ENCODE measurements at regions not wholly inside any gene's neighbourhood (a gene's known extent, or its start where the extent isn't known, plus 50 kb on each side); places are given as distances from the start of the nearest gene placed in this dataset.
"Not testable (repeated sequence)": the region's sequence is repeated elsewhere in the genome, so short reads cannot be mapped to it uniquely, and the experiment has no call there.

GRCh38 chrX:63275127-63275526 lies 76.0 kb downstream of the SPIN4 start:
- H3K4me3 ChIP-seq (ENCODE audit: low read depth, low read length), result no peak overlapping the region
- no peak for DNase-seq (ENCODE audit: low read depth)
- TF ChIP-seq, protein P1, sequence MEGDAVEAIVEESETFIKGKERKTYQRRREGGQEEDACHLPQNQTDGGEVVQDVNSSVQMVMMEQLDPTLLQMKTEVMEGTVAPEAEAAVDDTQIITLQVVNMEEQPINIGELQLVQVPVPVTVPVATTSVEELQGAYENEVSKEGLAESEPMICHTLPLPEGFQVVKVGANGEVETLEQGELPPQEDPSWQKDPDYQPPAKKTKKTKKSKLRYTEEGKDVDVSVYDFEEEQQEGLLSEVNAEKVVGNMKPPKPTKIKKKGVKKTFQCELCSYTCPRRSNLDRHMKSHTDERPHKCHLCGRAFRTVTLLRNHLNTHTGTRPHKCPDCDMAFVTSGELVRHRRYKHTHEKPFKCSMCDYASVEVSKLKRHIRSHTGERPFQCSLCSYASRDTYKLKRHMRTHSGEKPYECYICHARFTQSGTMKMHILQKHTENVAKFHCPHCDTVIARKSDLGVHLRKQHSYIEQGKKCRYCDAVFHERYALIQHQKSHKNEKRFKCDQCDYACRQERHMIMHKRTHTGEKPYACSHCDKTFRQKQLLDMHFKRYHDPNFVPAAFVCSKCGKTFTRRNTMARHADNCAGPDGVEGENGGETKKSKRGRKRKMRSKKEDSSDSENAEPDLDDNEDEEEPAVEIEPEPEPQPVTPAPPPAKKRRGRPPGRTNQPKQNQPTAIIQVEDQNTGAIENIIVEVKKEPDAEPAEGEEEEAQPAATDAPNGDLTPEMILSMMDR (IDR thresholded peaks at IDR 0.05; ENCODE audit: insufficient read depth, low read depth, low read length), result peak; percentile 38

DNA sequence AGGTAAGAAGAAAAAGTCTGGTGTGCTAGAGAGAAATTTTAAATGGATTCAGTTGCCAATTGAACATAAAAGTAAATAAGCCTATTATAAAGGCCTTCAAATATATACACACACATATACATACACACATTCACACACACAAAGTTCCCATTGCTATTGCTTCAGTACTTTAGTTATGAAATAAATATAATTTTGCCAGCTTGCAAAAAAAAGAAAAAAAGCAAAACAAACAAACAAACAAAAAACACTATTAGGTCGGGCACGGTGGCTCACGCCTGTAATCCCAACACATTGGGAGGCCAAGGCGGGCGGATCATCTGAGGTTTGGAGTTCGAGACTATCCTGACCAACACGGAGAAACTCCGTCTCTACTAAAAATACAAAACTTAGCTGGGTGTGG lies 80.3 kb downstream of the SPIN4 start:
- TF ChIP-seq, protein P1 (IDR thresholded peaks at IDR 0.05; ENCODE audit: insufficient read depth, low read depth, low read length), result no peak
- no peak overlapping the region for H3K4me3 ChIP-seq (ENCODE audit: low read depth, low read length)
- no peak for DNase-seq (ENCODE audit: low read depth)

GRCh38 chrX:63258144-63258543 lies 93.0 kb downstream of the SPIN4 start:
- DNase-seq (ENCODE audit: low read depth), result no peak
- TF ChIP-seq, protein P1 (IDR thresholded peaks at IDR 0.05; ENCODE audit: insufficient read depth, low read depth, low read length), result no peak
- H3K4me3 ChIP-seq (ENCODE audit: low read depth, low read length), result no peak overlapping the region

- H3K4me3 ChIP-seq (ENCODE audit: low read depth, low read length), result no peak overlapping the region
- peak; percentile 80 for DNase-seq (ENCODE audit: low read depth)
- TF ChIP-seq, protein P1 (IDR thresholded peaks at IDR 0.05; ENCODE audit: insufficient read depth, low read depth, low read length), result peak; percentile 95
These were observed 100.8 kb downstream of the SPIN4 start for GRCh38 chrX:63250253-63250868.

- H3K4me3 ChIP-seq (ENCODE audit: low read depth, low read length); DNase-seq (ENCODE audit: low read depth): not testable (repeated sequence)
These were observed 108.4 kb downstream of the SPIN4 start for GRCh38 chrX:63242689-63243088.

DNA sequence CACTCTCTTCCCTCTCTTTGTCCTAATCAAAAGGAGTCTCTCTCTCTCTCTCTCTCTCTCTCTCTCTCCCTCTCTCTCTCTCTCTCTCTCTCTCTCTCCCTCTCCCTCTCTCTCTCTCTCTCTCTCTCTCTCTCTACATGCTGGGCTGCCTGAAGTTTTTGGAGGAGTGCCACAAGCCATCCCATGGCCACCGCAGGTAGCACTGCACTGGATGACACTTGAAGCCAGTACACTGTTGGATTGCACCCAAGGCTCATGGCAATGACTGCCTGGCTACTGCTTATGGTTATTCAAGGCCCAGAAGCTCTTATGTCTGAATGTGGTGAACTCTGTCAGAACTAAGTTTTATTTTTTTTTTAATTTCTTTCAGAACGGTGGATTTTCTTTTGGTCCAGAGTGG lies 115.2 kb downstream of the SPIN4 start:
- not testable (repeated sequence) for DNase-seq (ENCODE audit: low read depth); H3K4me3 ChIP-seq (ENCODE audit: low read depth, low read length)

GRCh38 chrX:63233013-63233412 lies 118.1 kb downstream of the SPIN4 start:
- DNase-seq (ENCODE audit: low read depth); H3K4me3 ChIP-seq (ENCODE audit: low read depth, low read length): not testable (repeated sequence)

DNA sequence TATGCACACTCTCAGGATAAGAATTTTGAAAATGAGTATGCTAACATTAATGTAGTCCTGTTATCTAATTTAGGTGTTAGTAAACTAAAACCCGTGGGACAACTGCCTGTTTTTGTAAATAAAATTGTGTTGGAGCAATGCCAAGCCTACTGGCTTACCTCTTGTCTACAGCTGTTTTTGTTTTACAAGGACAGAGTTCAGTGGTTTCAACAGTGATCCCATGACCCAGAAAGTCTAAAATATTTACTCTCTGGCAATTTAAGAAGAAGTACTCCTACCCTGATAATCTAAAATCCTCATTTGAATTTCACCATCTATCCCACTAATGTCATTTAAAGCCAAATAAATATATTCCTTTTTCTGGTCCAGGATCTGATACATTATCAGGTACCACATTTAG lies 132.9 kb downstream of the SPIN4 start:
- not testable (repeated sequence) for H3K4me3 ChIP-seq (ENCODE audit: low read depth, low read length); DNase-seq (ENCODE audit: low read depth)

DNA sequence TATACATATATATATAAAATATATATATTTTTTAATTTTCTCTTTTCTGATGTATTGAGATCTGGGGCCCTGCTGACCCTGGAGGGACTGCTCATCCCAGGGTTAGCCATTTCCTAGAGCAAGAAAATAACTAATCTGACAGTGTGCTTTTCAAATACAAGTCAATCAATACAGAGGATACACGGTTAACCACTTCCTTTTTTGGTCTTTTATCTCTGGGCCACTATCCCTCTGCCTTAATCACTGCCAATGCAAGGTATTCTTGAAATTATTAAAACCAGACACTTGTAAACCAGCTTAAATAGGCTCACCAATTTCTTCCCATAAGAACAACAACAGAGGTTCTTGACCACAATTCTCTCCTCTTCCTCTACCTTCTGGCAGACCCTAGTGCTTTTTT lies 133.6 kb downstream of the SPIN4 start:
- not testable (repeated sequence) for DNase-seq (ENCODE audit: low read depth); H3K4me3 ChIP-seq (ENCODE audit: low read depth, low read length)

DNA sequence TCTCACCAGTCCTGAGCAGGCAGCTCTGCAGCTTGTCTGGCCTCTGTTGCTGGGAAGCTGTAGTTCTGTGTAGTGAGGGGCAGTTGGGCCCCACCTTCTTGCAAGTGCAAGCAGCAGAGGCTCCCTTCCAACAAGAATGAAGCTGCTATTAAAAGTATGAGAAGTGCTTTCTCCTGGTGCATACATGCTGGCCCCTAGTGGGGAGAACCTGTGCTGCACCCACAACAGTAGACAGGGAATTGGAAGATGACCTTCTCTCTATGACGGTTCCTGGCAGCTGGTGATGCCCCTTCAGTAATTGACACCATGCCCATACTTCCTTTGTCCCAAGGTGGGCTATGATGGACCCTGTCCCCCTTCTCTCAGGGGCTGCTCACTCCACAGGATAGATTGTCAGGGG lies 141.5 kb downstream of the SPIN4 start:
- not testable (repeated sequence) for H3K4me3 ChIP-seq (ENCODE audit: low read depth, low read length); DNase-seq (ENCODE audit: low read depth)

GRCh38 chrX:63209128-63209527 lies 142.0 kb downstream of the SPIN4 start:
- not testable (repeated sequence) for DNase-seq (ENCODE audit: low read depth); H3K4me3 ChIP-seq (ENCODE audit: low read depth, low read length)

DNA sequence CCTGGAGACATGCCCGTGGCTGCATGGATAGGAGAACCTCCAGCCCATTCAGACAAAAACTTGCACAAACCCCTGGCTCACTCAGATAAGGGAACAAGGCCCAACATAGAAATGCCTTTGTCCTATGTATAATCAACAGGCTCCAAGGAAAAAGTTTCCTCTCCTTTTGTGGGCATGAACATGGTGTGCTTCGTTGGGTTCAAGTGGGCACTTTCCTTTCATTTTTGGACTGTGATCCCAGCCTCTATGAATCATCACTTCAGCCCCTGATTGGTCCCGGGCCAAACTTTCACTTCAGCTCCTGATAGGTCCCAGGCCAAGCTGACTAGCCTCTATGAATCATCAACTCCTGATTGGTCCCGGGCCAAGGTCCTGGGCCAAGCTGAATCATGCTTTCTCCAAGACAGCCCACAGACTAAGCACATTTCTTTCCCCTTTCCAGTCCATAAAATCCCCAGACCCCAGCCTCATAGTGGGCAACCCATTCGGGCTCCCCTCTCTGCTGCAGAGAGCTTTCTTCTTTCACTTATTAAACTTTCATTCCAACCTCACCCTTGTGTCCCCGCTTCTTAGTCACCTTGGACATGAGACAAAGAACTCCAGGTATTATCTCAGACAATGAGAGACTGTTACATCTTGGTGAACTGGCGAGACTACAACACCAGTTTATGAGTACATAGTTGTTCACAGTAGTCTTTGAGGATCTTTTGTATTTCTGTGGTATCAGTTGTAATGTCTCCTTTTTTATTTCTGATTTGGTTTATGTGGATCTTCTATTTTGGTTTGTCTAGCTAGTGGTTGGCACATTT lies 146.7 kb downstream of the SPIN4 start:
- not testable (repeated sequence) for DNase-seq (ENCODE audit: low read depth); H3K4me3 ChIP-seq (ENCODE audit: low read depth, low read length)

GRCh38 chrX:63201987-63202386 lies 149.1 kb downstream of the SPIN4 start:
- H3K4me3 ChIP-seq (ENCODE audit: low read depth, low read length); DNase-seq (ENCODE audit: low read depth): not testable (repeated sequence)

DNA sequence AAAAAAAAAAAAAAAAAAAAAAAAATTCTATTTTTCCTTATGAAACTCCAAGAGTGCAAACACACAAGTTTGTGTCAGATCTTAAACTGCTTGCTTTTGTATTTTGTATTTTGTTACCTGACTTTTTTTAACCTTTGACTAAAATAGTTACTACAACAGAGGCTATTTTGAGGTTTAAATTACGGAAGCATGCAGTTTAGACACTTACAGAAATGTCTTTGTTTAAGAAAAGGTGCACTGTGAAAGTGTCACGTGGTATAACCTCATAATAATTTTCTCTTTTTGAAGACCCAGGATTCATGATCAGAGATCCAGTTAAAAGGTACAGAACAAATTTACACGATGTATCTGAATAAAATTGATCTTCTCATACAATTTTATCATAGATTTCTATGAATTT lies 152.4 kb downstream of the SPIN4 start:
- H3K4me3 ChIP-seq (ENCODE audit: low read depth, low read length); DNase-seq (ENCODE audit: low read depth): not testable (repeated sequence)

Data from fibroblast of villous mesenchyme (primary cell).